H7 (cell line): ENCODE measurements at regions not wholly inside any gene's neighbourhood (a gene's known extent, or its start where the extent isn't known, plus 50 kb on each side); places are given as distances from the start of the nearest gene placed in this dataset.

ENCODE experiments used
- DNase-seq: peaks from one replicate; pipeline ENCODE4 v3.0.0; 2012
- H3K27me3 ChIP-seq: 2 replicates; pipeline ENCODE4 v1.6.0; 2011; ENCODE audit warnings: mild to moderate bottlenecking, low read length; ENCODE audit not compliant: control insufficient read depth, insufficient read depth
- H3K36me3 ChIP-seq: replicated peaks from 2 replicates; pipeline ENCODE4 v1.5.1; 2011; ENCODE audit warnings: low read length; ENCODE audit not compliant: control insufficient read depth, insufficient read depth
- H3K4me3 ChIP-seq: 2 replicates; pipeline ENCODE4 v1.5.1; 2011; ENCODE audit warnings: low read depth, mild to moderate bottlenecking, control low read depth, low read length, moderate library complexity; ENCODE audit not compliant: insufficient read depth

- H3K36me3 ChIP-seq, result no peaks in the 10 kb centered on the region
These were observed 224.3 kb upstream of the CTSO start for GRCh38 chr4:156177941-156178340.

GRCh38 chr4:156176896-156177295 is 223.2 kb upstream of the CTSO start:
- H3K36me3 ChIP-seq, result no peaks in the 10 kb centered on the region
- H3K4me3 ChIP-seq, result no peak overlapping the region
- no peak for DNase-seq
- H3K27me3 ChIP-seq, result no peaks in the 10 kb centered on the region

More at GRCh38 chr4:156177941-156178340, 224.3 kb upstream of the CTSO start:
- Histone ChIP-seq H3K4me3 (no peak overlapping the region), H3K27me3 (no peaks in the 10 kb centered on the region)
- no peak for DNase-seq

- H3K27me3 ChIP-seq, result no peaks in the 10 kb centered on the region
- H3K36me3 ChIP-seq, result no peaks in the 10 kb centered on the region
- no peak overlapping the region for H3K4me3 ChIP-seq
- no peak for DNase-seq
These were observed 220.3 kb upstream of the CTSO start for GRCh38 chr4:156173937-156174336.

GRCh38 chr4:156173486-156173885 is 219.8 kb upstream of the CTSO start:
- no peaks in the 10 kb centered on the region for H3K27me3 ChIP-seq
- no peaks in the 10 kb centered on the region for H3K36me3 ChIP-seq
- no peak for DNase-seq

GRCh38 chr4:156169861-156170260 is 216.2 kb upstream of the CTSO start:
- no peak for DNase-seq

More at GRCh38 chr4:156173486-156173885, 219.8 kb upstream of the CTSO start:
- H3K4me3 ChIP-seq, result no peak overlapping the region

GRCh38 chr4:156169011-156169410 is 215.3 kb upstream of the CTSO start:
- DNase-seq, result no peak

More at GRCh38 chr4:156169861-156170260, 216.2 kb upstream of the CTSO start:
- H3K4me3 ChIP-seq, result no peak overlapping the region
- H3K27me3 ChIP-seq, result no peaks in the 10 kb centered on the region
- H3K36me3 ChIP-seq, result no peaks in the 10 kb centered on the region

GRCh38 chr4:156168288-156168687 is 214.6 kb upstream of the CTSO start:
- Histone ChIP-seq H3K4me3 (no peak overlapping the region), H3K27me3 (no peaks in the 10 kb centered on the region), H3K36me3 (no peaks in the 10 kb centered on the region)
- no peak for DNase-seq

More at GRCh38 chr4:156169011-156169410, 215.3 kb upstream of the CTSO start:
- Histone ChIP-seq H3K27me3 (no peaks in the 10 kb centered on the region), H3K4me3 (no peak overlapping the region), H3K36me3 (no peaks in the 10 kb centered on the region)

- Histone ChIP-seq H3K27me3 (no peaks in the 10 kb centered on the region), H3K36me3 (no peaks in the 10 kb centered on the region), H3K4me3 (no peak overlapping the region)
- DNase-seq, result no peak
These were observed 205.1 kb upstream of the CTSO start for GRCh38 chr4:156158747-156159146.

GRCh38 chr4:156154978-156155377 is 201.3 kb upstream of the CTSO start:
- no peaks in the 10 kb centered on the region for H3K27me3 ChIP-seq
- H3K36me3 ChIP-seq, result no peaks in the 10 kb centered on the region

GRCh38 chr4:156146571-156146970 is 192.9 kb upstream of the CTSO start:
- H3K36me3 ChIP-seq, result no peaks in the 10 kb centered on the region
- H3K4me3 ChIP-seq, result no peak overlapping the region
- no peak for DNase-seq
- H3K27me3 ChIP-seq, result no peaks in the 10 kb centered on the region

More at GRCh38 chr4:156154978-156155377, 201.3 kb upstream of the CTSO start:
- DNase-seq, result no peak
- no peak overlapping the region for H3K4me3 ChIP-seq

GRCh38 chr4:156144961-156145360 is 191.3 kb upstream of the CTSO start:
- no peaks in the 10 kb centered on the region for H3K36me3 ChIP-seq
- no peak overlapping the region for H3K4me3 ChIP-seq
- H3K27me3 ChIP-seq, result no peaks in the 10 kb centered on the region
- no peak for DNase-seq

- no peak for DNase-seq
- H3K4me3 ChIP-seq, result no peak overlapping the region
- H3K36me3 ChIP-seq, result no peaks in the 10 kb centered on the region
- H3K27me3 ChIP-seq, result no peaks in the 10 kb centered on the region
These were observed 185.2 kb upstream of the CTSO start for GRCh38 chr4:156138781-156139280.

GRCh38 chr4:156137679-156138473 is 184.2 kb upstream of the CTSO start:
- no peak overlapping the region for H3K4me3 ChIP-seq
- H3K27me3 ChIP-seq, result no peaks in the 10 kb centered on the region
- no peak for DNase-seq
- no peaks in the 10 kb centered on the region for H3K36me3 ChIP-seq

GRCh38 chr4:156132196-156132595 is 178.5 kb upstream of the CTSO start:
- no peak for DNase-seq
- Histone ChIP-seq H3K4me3 (no peak overlapping the region), H3K27me3 (no peaks in the 10 kb centered on the region), H3K36me3 (no peaks in the 10 kb centered on the region)

GRCh38 chr4:156128616-156129015 is 174.9 kb upstream of the CTSO start:
- H3K36me3 ChIP-seq, result no peaks in the 10 kb centered on the region
- H3K4me3 ChIP-seq, result no peak overlapping the region
- DNase-seq, result no peak

More at GRCh38 chr4:156128616-156129015, 174.9 kb upstream of the CTSO start:
- no peaks in the 10 kb centered on the region for H3K27me3 ChIP-seq
